ENCODE measurements at regions not wholly inside any gene's neighbourhood (a gene's known extent, or its start where the extent isn't known, plus 50 kb on each side); places are given as distances from the start of the nearest gene placed in this dataset.

GRCh38 chr13:109393045-109393444 lies 393.3 kb downstream of the IRS2 start:
- H3K27ac ChIP-seq (ENCODE audit: low read depth, low read length) = no peak overlapping the region
- H3K4me1 ChIP-seq (ENCODE audit: insufficient read depth, low read length) = no peaks in the 10 kb centered on the region
- H3K27ac Mint-ChIP-seq = no peak overlapping the region
- H3K36me3 Mint-ChIP-seq = no peaks in the 10 kb centered on the region
- peaks cover under 1 to 2% of the 10 kb centered on the region in 2 donors for H3K27me3 Mint-ChIP-seq
- H3K4me3 ChIP-seq (ENCODE audit: low read length in 2 of 2) = no peak overlapping the region
- H3K4me3 Mint-ChIP-seq = no peak overlapping the region
- H3K9me3 ChIP-seq (ENCODE audit: control insufficient read depth in 1 of 2, low read length in 2 of 2) = no peaks in the 10 kb centered on the region
- H3K9me3 Mint-ChIP-seq = peaks cover 0 to 2% (median 0%) of the 10 kb centered on the region in 8 donors
- ChIA-PET POLR2A (ENCODE audit: partially characterized antibody) (no interaction called here), CTCF (ENCODE audit: partially characterized antibody) (no interaction called here)
- intact Hi-C loops (cut with micrococcal nuclease) = no loop called here
- no peaks in the 10 kb centered on the region for H3K36me3 ChIP-seq (ENCODE audit: insufficient read depth, low read length)
- DNase-seq = no peak
- H3K27me3 ChIP-seq (ENCODE audit: insufficient read depth, low read length) = no peaks in the 10 kb centered on the region
- no peaks in the 10 kb centered on the region for H3K4me1 Mint-ChIP-seq

GRCh38 chr13:109390391-109390790 lies 396.0 kb downstream of the IRS2 start:
- POLR2A ChIA-PET (ENCODE audit: partially characterized antibody) = no interaction called here
- no peak overlapping the region for H3K27ac Mint-ChIP-seq
- no peak overlapping the region for H3K4me3 ChIP-seq (ENCODE audit: low read length in 2 of 2)
- H3K27me3 ChIP-seq (ENCODE audit: insufficient read depth, low read length) = no peaks in the 10 kb centered on the region
- DNase-seq = no peak
- no peaks in the 10 kb centered on the region for H3K4me1 ChIP-seq (ENCODE audit: insufficient read depth, low read length)
- H3K36me3 ChIP-seq (ENCODE audit: insufficient read depth, low read length) = no peaks in the 10 kb centered on the region
- H3K27ac ChIP-seq (ENCODE audit: low read depth, low read length) = no peak overlapping the region
- H3K9me3 ChIP-seq (ENCODE audit: control insufficient read depth in 1 of 2, low read length in 2 of 2) = no peaks in the 10 kb centered on the region
- peaks cover 0 to 2% (median 0%) of the 10 kb centered on the region in 8 donors for H3K9me3 Mint-ChIP-seq
- H3K27me3 Mint-ChIP-seq = peaks cover 0 to 2% of the 10 kb centered on the region in 2 donors
- H3K4me1 Mint-ChIP-seq = no peaks in the 10 kb centered on the region
- intact Hi-C loops (cut with micrococcal nuclease) = no loop called here
- H3K36me3 Mint-ChIP-seq = no peaks in the 10 kb centered on the region
- CTCF ChIA-PET (ENCODE audit: partially characterized antibody) = no interaction called here
- H3K4me3 Mint-ChIP-seq = no peak overlapping the region

GRCh38 chr13:109389892-109390345 lies 396.5 kb downstream of the IRS2 start:
- H3K4me1 ChIP-seq (ENCODE audit: insufficient read depth, low read length) = no peaks in the 10 kb centered on the region
- no peak overlapping the region for H3K27ac Mint-ChIP-seq
- no peaks in the 10 kb centered on the region for H3K27me3 ChIP-seq (ENCODE audit: insufficient read depth, low read length)
- no peaks in the 10 kb centered on the region for H3K36me3 Mint-ChIP-seq
- no peaks in the 10 kb centered on the region for H3K36me3 ChIP-seq (ENCODE audit: insufficient read depth, low read length)
- H3K9me3 Mint-ChIP-seq = peaks cover 0 to 2% (median 0%) of the 10 kb centered on the region in 8 donors
- H3K27me3 Mint-ChIP-seq = peaks cover 0 to 2% of the 10 kb centered on the region in 2 donors
- POLR2A ChIA-PET (ENCODE audit: partially characterized antibody) = no interaction called here
- H3K27ac ChIP-seq (ENCODE audit: low read depth, low read length) = no peak overlapping the region
- H3K9me3 ChIP-seq (ENCODE audit: control insufficient read depth in 1 of 2, low read length in 2 of 2) = no peaks in the 10 kb centered on the region
- no peaks in the 10 kb centered on the region for H3K4me1 Mint-ChIP-seq
- no peak overlapping the region for H3K4me3 ChIP-seq (ENCODE audit: low read length in 2 of 2)
- intact Hi-C loops (cut with micrococcal nuclease) = no loop called here
- DNase-seq = no peak
- H3K4me3 Mint-ChIP-seq = no peak overlapping the region
- CTCF ChIA-PET (ENCODE audit: partially characterized antibody) = no interaction called here

GRCh38 chr13:109389456-109389855 lies 396.9 kb downstream of the IRS2 start:
- no peaks in the 10 kb centered on the region for H3K36me3 ChIP-seq (ENCODE audit: insufficient read depth, low read length)
- no peaks in the 10 kb centered on the region for H3K27me3 ChIP-seq (ENCODE audit: insufficient read depth, low read length)
- Mint-ChIP-seq H3K27me3 (peaks cover 0 to 2% of the 10 kb centered on the region in 2 donors), H3K27ac (no peak overlapping the region), H3K36me3 (no peaks in the 10 kb centered on the region), H3K4me1 (no peaks in the 10 kb centered on the region), H3K4me3 (no peak overlapping the region), H3K9me3 (no peaks in the 10 kb centered on the region)
- POLR2A ChIA-PET (ENCODE audit: partially characterized antibody) = no interaction called here
- H3K27ac ChIP-seq (ENCODE audit: low read depth, low read length) = no peak overlapping the region
- no peak for DNase-seq
- no peaks in the 10 kb centered on the region for H3K9me3 ChIP-seq (ENCODE audit: control insufficient read depth in 1 of 2, low read length in 2 of 2)
- no peaks in the 10 kb centered on the region for H3K4me1 ChIP-seq (ENCODE audit: insufficient read depth, low read length)
- intact Hi-C loops (cut with micrococcal nuclease) = no loop called here
- H3K4me3 ChIP-seq (ENCODE audit: low read length in 2 of 2) = no peak overlapping the region
- CTCF ChIA-PET (ENCODE audit: partially characterized antibody) = no interaction called here

GRCh38 chr13:109387471-109387870 lies 398.9 kb downstream of the IRS2 start:
- Histone ChIP-seq H3K36me3 (ENCODE audit: insufficient read depth, low read length) (no peaks in the 10 kb centered on the region), H3K4me3 (ENCODE audit: low read length in 2 of 2) (no peak overlapping the region), H3K27me3 (ENCODE audit: insufficient read depth, low read length) (no peaks in the 10 kb centered on the region), H3K4me1 (ENCODE audit: insufficient read depth, low read length) (no peaks in the 10 kb centered on the region), H3K27ac (ENCODE audit: low read depth, low read length) (no peak overlapping the region), H3K9me3 (ENCODE audit: control insufficient read depth in 1 of 2, low read length in 2 of 2) (no peaks in the 10 kb centered on the region)
- intact Hi-C loops (cut with micrococcal nuclease) = no loop called here
- ChIA-PET POLR2A (ENCODE audit: partially characterized antibody) (no interaction called here), CTCF (ENCODE audit: partially characterized antibody) (interaction anchor here (0.7 kb wide), 1 partner anchor 82 kb away, joined by 3 read pairs; no protein-coding TSS in a partner anchor)
- Mint-ChIP-seq H3K9me3 (no peaks in the 10 kb centered on the region), H3K27me3 (no peaks in the 10 kb centered on the region), H3K36me3 (no peaks in the 10 kb centered on the region), H3K27ac (no peak overlapping the region), H3K4me3 (no peak overlapping the region), H3K4me1 (no peaks in the 10 kb centered on the region)
- DNase-seq = no peak

- Mint-ChIP-seq H3K36me3 (no peaks in the 10 kb centered on the region), H3K27ac (no peak overlapping the region), H3K9me3 (no peaks in the 10 kb centered on the region), H3K4me3 (no peak overlapping the region), H3K4me1 (no peaks in the 10 kb centered on the region), H3K27me3 (no peaks in the 10 kb centered on the region)
- Histone ChIP-seq H3K4me1 (ENCODE audit: insufficient read depth, low read length) (no peaks in the 10 kb centered on the region), H3K4me3 (ENCODE audit: low read length in 2 of 2) (no peak overlapping the region), H3K9me3 (ENCODE audit: control insufficient read depth in 1 of 2, low read length in 2 of 2) (no peaks in the 10 kb centered on the region), H3K27ac (ENCODE audit: low read depth, low read length) (no peak overlapping the region), H3K27me3 (ENCODE audit: insufficient read depth, low read length) (no peaks in the 10 kb centered on the region), H3K36me3 (ENCODE audit: insufficient read depth, low read length) (no peaks in the 10 kb centered on the region)
- intact Hi-C loops (cut with micrococcal nuclease) = no loop called here
- no peak for DNase-seq
- POLR2A ChIA-PET (ENCODE audit: partially characterized antibody) = no interaction called here
- CTCF ChIA-PET (ENCODE audit: partially characterized antibody) = no interaction called here
These were observed 401.2 kb downstream of the IRS2 start for GRCh38 chr13:109385242-109385560.

GRCh38 chr13:109384491-109385241 lies 401.7 kb downstream of the IRS2 start:
- POLR2A ChIA-PET (ENCODE audit: partially characterized antibody) = no interaction called here
- H3K36me3 Mint-ChIP-seq = no peaks in the 10 kb centered on the region
- H3K4me1 Mint-ChIP-seq = no peaks in the 10 kb centered on the region
- intact Hi-C loops (cut with micrococcal nuclease) = no loop called here
- CTCF ChIA-PET (ENCODE audit: partially characterized antibody) = no interaction called here
- no peaks in the 10 kb centered on the region for H3K9me3 ChIP-seq (ENCODE audit: control insufficient read depth in 1 of 2, low read length in 2 of 2)
- no peak overlapping the region for H3K27ac Mint-ChIP-seq
- no peaks in the 10 kb centered on the region for H3K9me3 Mint-ChIP-seq
- no peaks in the 10 kb centered on the region for H3K36me3 ChIP-seq (ENCODE audit: insufficient read depth, low read length)
- H3K4me3 ChIP-seq (ENCODE audit: low read length in 2 of 2) = no peak overlapping the region
- no peaks in the 10 kb centered on the region for H3K4me1 ChIP-seq (ENCODE audit: insufficient read depth, low read length)
- DNase-seq = no peak
- no peak overlapping the region for H3K27ac ChIP-seq (ENCODE audit: low read depth, low read length)
- no peaks in the 10 kb centered on the region for H3K27me3 ChIP-seq (ENCODE audit: insufficient read depth, low read length)
- H3K27me3 Mint-ChIP-seq = no peaks in the 10 kb centered on the region
- H3K4me3 Mint-ChIP-seq = no peak overlapping the region

- ChIA-PET POLR2A (ENCODE audit: partially characterized antibody) (no interaction called here), CTCF (ENCODE audit: partially characterized antibody) (no interaction called here)
- peaks cover 0 to 2% of the 10 kb centered on the region in 2 donors for H3K27me3 Mint-ChIP-seq
- Histone ChIP-seq H3K27me3 (ENCODE audit: insufficient read depth, low read length) (no peaks in the 10 kb centered on the region), H3K4me3 (ENCODE audit: low read length in 2 of 2) (no peak overlapping the region), H3K36me3 (ENCODE audit: insufficient read depth, low read length) (no peaks in the 10 kb centered on the region), H3K27ac (ENCODE audit: low read depth, low read length) (no peak overlapping the region), H3K4me1 (ENCODE audit: insufficient read depth, low read length) (no peaks in the 10 kb centered on the region), H3K9me3 (ENCODE audit: control insufficient read depth in 1 of 2, low read length in 2 of 2) (no peaks in the 10 kb centered on the region)
- H3K27ac Mint-ChIP-seq = no peak overlapping the region
- H3K9me3 Mint-ChIP-seq = no peaks in the 10 kb centered on the region
- no peak for DNase-seq
- intact Hi-C loops (cut with micrococcal nuclease) = no loop called here
- no peak overlapping the region for H3K4me3 Mint-ChIP-seq
- no peaks in the 10 kb centered on the region for H3K36me3 Mint-ChIP-seq
- H3K4me1 Mint-ChIP-seq = no peaks in the 10 kb centered on the region
These were observed 402.7 kb downstream of the IRS2 start for GRCh38 chr13:109383683-109384082.

Measured in CD4-positive, alpha-beta memory T cell (primary cell).